K562 (cell line): ENCODE measurements at regions not wholly inside any gene's neighbourhood (a gene's known extent, or its start where the extent isn't known, plus 50 kb on each side); places are given as distances from the start of the nearest gene placed in this dataset.

ENCODE experiments used
- ADNP ChIP-seq: fragments of 200-800 bp; sonication (Bioruptor generic); IDR thresholded peaks from 2 replicates; pipeline ENCODE4 v1.6.1; 2016; ENCODE audit warnings: missing genetic modification characterization, missing compliant biosample characterization
- CTCF ChIP-seq, 3 experiments: IDR thresholded peaks in 2 of 3; conservative IDR thresholded peaks in 1 of 3; 2 replicates each; pipeline ENCODE4 v1.5.1; 2011 to 2012; ENCODE audit warnings: low read length in 3 of 3, mild to moderate bottlenecking in 3 of 3, control low read depth in 2 of 3, improper control_type of control experiment in 1 of 3, inconsistent platforms in 1 of 3, low read depth in 1 of 3, mixed read lengths in 1 of 3, moderate library complexity in 1 of 3; ENCODE audit not compliant: insufficient read depth in 2 of 3
- ERF ChIP-seq: fragments of 450-650 bp; formaldehyde crosslinking; IDR thresholded peaks from 2 replicates; pipeline ENCODE4 v1.4.0; 2020; ENCODE audit warnings: mild to moderate bottlenecking, mixed read lengths
- FOXP4 ChIP-seq: sonication (generic); formaldehyde crosslinking; IDR thresholded peaks from 2 replicates; pipeline ENCODE4 v1.8.0; 2022; ENCODE audit warnings: mild to moderate bottlenecking, missing genetic modification reagents, borderline replicate concordance
- KDM1A ChIP-seq, 2 experiments: fragments of 450-650 bp; IDR thresholded peaks; 2 replicates each; pipeline ENCODE4 v1.6.1; 2016; ENCODE audit warnings: mild to moderate bottlenecking in 2 of 2
- POLR2A ChIP-seq: fragments of 450-650 bp; conservative IDR thresholded peaks from 2 replicates; pipeline ENCODE4 v1.6.1; 2016
- PRDM10 ChIP-seq: fragments of 450-650 bp; IDR thresholded peaks from 2 replicates; pipeline ENCODE4 v1.6.1; 2018; ENCODE audit not compliant: partially characterized antibody
- TCF7L2 ChIP-seq: fragments of 150-350 bp; IDR thresholded peaks from 2 replicates; pipeline ENCODE4 v1.6.1; 2016; ENCODE audit warnings: low read depth, mild to moderate bottlenecking, low read length, moderate library complexity
- THRA ChIP-seq: fragments of 450-650 bp; IDR thresholded peaks from 2 replicates; pipeline ENCODE4 v1.6.1; 2017; ENCODE audit warnings: mild to moderate bottlenecking, moderate library complexity
- ZNF253 ChIP-seq: fragments of 250-450 bp; sonication (Bioruptor Pico); conservative IDR thresholded peaks from 2 replicates; pipeline ENCODE4 v1.6.1; 2021; ENCODE audit warnings: mild to moderate bottlenecking
- ZNF778 ChIP-seq: fragments of 450-650 bp; formaldehyde crosslinking; IDR thresholded peaks from 2 replicates; pipeline ENCODE4 v1.4.0; 2020; ENCODE audit warnings: mild to moderate bottlenecking, moderate library complexity

GRCh38 chr13:82698383-82698782, 1183.9 kb downstream of the SLITRK1 start:
- TF ChIP-seq KDM1A (IDR thresholded peaks at IDR 0.05), result no peak
- no peak for TF ChIP-seq PRDM10
- no peak for TF ChIP-seq ZNF778 (CRISPR knock-in tag)
- TF ChIP-seq ERF (CRISPR knock-in tag), result no peak
- TF ChIP-seq ADNP (tag), result no peak
- no peak for TF ChIP-seq CTCF (IDR thresholded peaks at IDR 0.05 in 2 of 3, conservative IDR thresholded peaks at IDR 0.05 in 1 of 3; ENCODE audit: insufficient read depth in 2 of 3, low read depth in 1 of 3, low read length in 3 of 3)
- TF ChIP-seq THRA, result no peak
- TF ChIP-seq POLR2A, result no peak
- no peak for TF ChIP-seq TCF7L2
- TF ChIP-seq ZNF253 (CRISPR knock-in tag), result no peak
- no peak for TF ChIP-seq FOXP4
